HEK293T (cell line): ENCODE measurements at regions not wholly inside any gene's neighbourhood (a gene's known extent, or its start where the extent isn't known, plus 50 kb on each side); places are given as distances from the start of the nearest gene placed in this dataset.

Experiments
- ARNT ChIP-seq: fragments of 450-650 bp; IDR thresholded peaks from 2 replicates; pipeline ENCODE4 v1.6.1; 2017; ENCODE audit warnings: mild to moderate bottlenecking
- BHLHE40 ChIP-seq: fragments of 450-650 bp; IDR thresholded peaks from 2 replicates; pipeline ENCODE4 v1.6.1; 2016; ENCODE audit warnings: mild to moderate bottlenecking, moderate library complexity, borderline replicate concordance
- CTBP1 ChIP-seq: fragments of 450-650 bp; IDR thresholded peaks from 2 replicates; pipeline ENCODE4 v1.6.1; 2016; ENCODE audit warnings: borderline replicate concordance
- ELF4 ChIP-seq: fragments of 450-650 bp; IDR thresholded peaks from 2 replicates; pipeline ENCODE4 v1.6.1; 2017; ENCODE audit warnings: antibody characterized with exemption
- FOXA1 ChIP-seq: fragments of 450-650 bp; IDR thresholded peaks from 2 replicates; pipeline ENCODE4 v1.6.1; 2016; ENCODE audit warnings: mild to moderate bottlenecking
- FOXK2 ChIP-seq: fragments of 450-650 bp; IDR thresholded peaks from 2 replicates; pipeline ENCODE4 v1.6.1; 2016; ENCODE audit warnings: mild to moderate bottlenecking
- FOXM1 ChIP-seq: fragments of 450-650 bp; IDR thresholded peaks from 2 replicates; pipeline ENCODE4 v1.6.1; 2017; ENCODE audit warnings: mild to moderate bottlenecking, borderline replicate concordance
- NFRKB ChIP-seq: fragments of 450-650 bp; IDR thresholded peaks from 2 replicates; pipeline ENCODE4 v1.6.1; 2016; ENCODE audit warnings: mild to moderate bottlenecking, moderate library complexity
- SP1 ChIP-seq: fragments of 450-650 bp; IDR thresholded peaks from 2 replicates; pipeline ENCODE4 v1.6.1; 2017
- SUZ12 ChIP-seq: fragments of 450-650 bp; IDR thresholded peaks from 2 replicates; pipeline ENCODE4 v1.6.1; 2016; ENCODE audit warnings: mild to moderate bottlenecking
- TARDBP ChIP-seq: fragments of 450-650 bp; IDR thresholded peaks from 2 replicates; pipeline ENCODE4 v1.6.1; 2016
- ZNF384 ChIP-seq: fragments of 450-650 bp; IDR thresholded peaks from 2 replicates; pipeline ENCODE4 v1.6.1; 2016
- TF ChIP-seq, protein P1 (sequence below): fragments of 450-650 bp; IDR thresholded peaks from 2 replicates; pipeline ENCODE4 v1.6.1; 2016

- TF ChIP-seq SP1 (no peak), CTBP1 (no peak), SUZ12 (no peak), FOXM1 (no peak), BHLHE40 (no peak), FOXA1 (no peak), TARDBP (no peak), ZNF384 (no peak), ELF4 (no peak), NFRKB (no peak), ARNT (no peak), FOXK2 (no peak)
- TF ChIP-seq, protein P1, sequence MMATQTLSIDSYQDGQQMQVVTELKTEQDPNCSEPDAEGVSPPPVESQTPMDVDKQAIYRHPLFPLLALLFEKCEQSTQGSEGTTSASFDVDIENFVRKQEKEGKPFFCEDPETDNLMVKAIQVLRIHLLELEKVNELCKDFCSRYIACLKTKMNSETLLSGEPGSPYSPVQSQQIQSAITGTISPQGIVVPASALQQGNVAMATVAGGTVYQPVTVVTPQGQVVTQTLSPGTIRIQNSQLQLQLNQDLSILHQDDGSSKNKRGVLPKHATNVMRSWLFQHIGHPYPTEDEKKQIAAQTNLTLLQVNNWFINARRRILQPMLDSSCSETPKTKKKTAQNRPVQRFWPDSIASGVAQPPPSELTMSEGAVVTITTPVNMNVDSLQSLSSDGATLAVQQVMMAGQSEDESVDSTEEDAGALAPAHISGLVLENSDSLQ, result no peak
These were observed 181.0 kb upstream of the GHR start for GRCh38 chr5:42242210-42242609.
